HUES48 (cell line): ENCODE measurements at regions not wholly inside any gene's neighbourhood (a gene's known extent, or its start where the extent isn't known, plus 50 kb on each side); places are given as distances from the start of the nearest gene placed in this dataset.

Experiments used
- H3K27ac ChIP-seq: one replicate; pipeline ENCODE4 v1.7.0; 2013; ENCODE audit warnings: low read depth, low read length, inconsistent platforms
- H3K27me3 ChIP-seq: 2 replicates; pipeline ENCODE4 v1.6.1; 2013; ENCODE audit warnings: mild to moderate bottlenecking, low read length; ENCODE audit not compliant: control insufficient read depth, insufficient read depth
- H3K36me3 ChIP-seq: 2 replicates; pipeline ENCODE4 v1.6.1; 2013; ENCODE audit warnings: low read length; ENCODE audit not compliant: control insufficient read depth, insufficient read depth
- H3K4me1 ChIP-seq: 2 replicates; pipeline ENCODE4 v1.6.1; 2013; ENCODE audit warnings: mild to moderate bottlenecking, low read length; ENCODE audit not compliant: control insufficient read depth, insufficient read depth
- H3K4me3 ChIP-seq: 2 replicates; pipeline ENCODE4 v1.5.1; 2013; ENCODE audit warnings: mild to moderate bottlenecking, low read depth, low read length
- H3K9ac ChIP-seq: 2 replicates; pipeline ENCODE4 v1.6.1; 2013; ENCODE audit warnings: mild to moderate bottlenecking, low read depth, low read length, moderate library complexity
- H3K9me3 ChIP-seq: 2 replicates; pipeline ENCODE4 v1.6.1; 2013; ENCODE audit warnings: low read length; ENCODE audit not compliant: control insufficient read depth, insufficient read depth

DNA sequence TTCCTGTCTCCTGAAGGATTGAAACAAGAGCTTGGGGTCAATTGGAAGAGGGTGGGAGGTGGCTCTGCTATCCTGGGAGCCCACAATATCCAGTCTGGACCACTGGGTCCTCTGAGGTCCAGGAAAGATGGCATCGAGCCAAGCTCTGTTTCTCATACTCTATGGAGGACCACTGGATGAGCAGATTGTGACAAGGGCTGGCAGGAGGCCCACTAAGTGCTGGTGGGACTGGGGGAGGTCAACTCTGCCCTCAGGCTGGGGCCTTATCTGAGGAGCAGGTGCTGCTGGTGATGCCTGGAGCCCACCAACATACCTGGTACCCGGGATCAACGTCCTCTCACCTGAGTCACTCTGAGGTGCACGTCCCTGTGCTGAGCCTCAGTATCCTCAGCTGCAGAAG is 142.4 kb downstream of the NDUFA10 start:
- Histone ChIP-seq H3K27me3 (no peaks in the 10 kb centered on the region), H3K27ac (no peak overlapping the region), H3K4me1 (no peaks in the 10 kb centered on the region), H3K4me3 (no peak overlapping the region), H3K9ac (no peak overlapping the region), H3K9me3 (peaks cover 5% of the 10 kb centered on the region; the same call in 1 of the 2 replicates), H3K36me3 (no peaks in the 10 kb centered on the region)

GRCh38 chr2:239882331-239882732 is 142.8 kb downstream of the NDUFA10 start:
- Histone ChIP-seq H3K36me3 (no peaks in the 10 kb centered on the region), H3K4me3 (no peak overlapping the region), H3K4me1 (0 out of 2 replicates have a peak, but pooled peaks cover 4% of the 10 kb centered on the region), H3K27ac (no peak overlapping the region), H3K27me3 (no peaks in the 10 kb centered on the region), H3K9me3 (peaks cover 5% of the 10 kb centered on the region; the same call in 1 of the 2 replicates), H3K9ac (no peak overlapping the region)

GRCh38 chr2:239881561-239882320 is 143.4 kb downstream of the NDUFA10 start:
- Histone ChIP-seq H3K27me3 (no peaks in the 10 kb centered on the region), H3K4me1 (peaks cover 9% of the 10 kb centered on the region; the same call in 1 of the 2 replicates), H3K27ac (no peak overlapping the region), H3K9me3 (peaks cover 5% of the 10 kb centered on the region; the same call in 1 of the 2 replicates), H3K4me3 (no peak overlapping the region), H3K36me3 (no peaks in the 10 kb centered on the region), H3K9ac (no peak overlapping the region)

DNA sequence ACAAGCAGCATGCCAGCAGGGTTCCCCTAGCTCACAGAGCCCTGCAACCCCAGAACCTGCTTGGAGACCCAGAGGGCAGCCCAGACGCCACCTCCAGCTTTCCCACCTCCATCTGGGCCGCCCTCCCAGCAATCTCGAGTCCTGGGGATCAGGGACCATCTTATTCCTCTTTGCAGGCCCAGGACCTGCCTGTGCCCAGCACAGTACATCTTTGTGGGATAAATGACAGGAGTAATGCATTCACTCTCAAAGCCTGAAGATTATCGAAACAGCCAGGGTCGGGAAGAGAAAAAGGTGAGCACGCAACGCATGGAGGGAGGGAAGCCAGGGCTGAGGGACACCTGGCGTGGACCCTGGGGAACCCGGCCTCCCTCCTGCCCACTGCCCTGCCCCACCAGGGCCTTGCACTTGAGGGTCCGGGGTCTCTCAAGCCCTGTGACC is 144.1 kb downstream of the NDUFA10 start:
- Histone ChIP-seq H3K4me1 (peaks cover 9% of the 10 kb centered on the region; the same call in 1 of the 2 replicates), H3K27me3 (no peaks in the 10 kb centered on the region), H3K27ac (no peak overlapping the region), H3K36me3 (no peaks in the 10 kb centered on the region), H3K9me3 (peaks cover 5% of the 10 kb centered on the region; the same call in 1 of the 2 replicates), H3K4me3 (no peak overlapping the region), H3K9ac (no peak overlapping the region)

DNA sequence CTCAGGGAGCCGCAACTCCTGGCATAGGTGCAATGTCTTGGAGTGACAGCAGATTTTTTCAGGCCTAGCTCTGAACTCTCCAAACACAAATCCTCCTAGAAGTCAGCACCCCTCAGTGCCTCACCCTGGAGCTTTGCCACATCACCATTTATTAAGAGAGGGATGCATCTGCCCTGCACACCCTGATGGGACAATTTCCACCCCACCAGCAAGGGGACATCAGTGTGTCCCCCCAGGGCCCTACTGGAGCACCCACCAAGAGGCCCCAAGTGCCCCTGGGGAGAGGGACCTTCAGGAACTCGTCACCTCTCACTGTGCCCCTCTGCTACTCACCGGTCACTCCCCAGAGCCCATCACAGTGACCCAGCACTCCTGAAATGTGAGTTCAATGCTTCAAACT is 144.7 kb downstream of the NDUFA10 start:
- no peaks in the 10 kb centered on the region for H3K36me3 ChIP-seq
- no peak overlapping the region for H3K4me3 ChIP-seq
- H3K27ac ChIP-seq = no peak overlapping the region

GRCh38 chr2:239879423-239880084 is 145.6 kb downstream of the NDUFA10 start:
- H3K36me3 ChIP-seq = no peaks in the 10 kb centered on the region

More for the DNA sequence above, 144.7 kb downstream of the NDUFA10 start:
- H3K9ac ChIP-seq = no peak overlapping the region
- H3K9me3 ChIP-seq = peaks cover 4% of the 10 kb centered on the region; the same call in 1 of the 2 replicates
- H3K27me3 ChIP-seq = no peaks in the 10 kb centered on the region
- peaks cover 9% of the 10 kb centered on the region; the same call in 1 of the 2 replicates for H3K4me1 ChIP-seq

DNA sequence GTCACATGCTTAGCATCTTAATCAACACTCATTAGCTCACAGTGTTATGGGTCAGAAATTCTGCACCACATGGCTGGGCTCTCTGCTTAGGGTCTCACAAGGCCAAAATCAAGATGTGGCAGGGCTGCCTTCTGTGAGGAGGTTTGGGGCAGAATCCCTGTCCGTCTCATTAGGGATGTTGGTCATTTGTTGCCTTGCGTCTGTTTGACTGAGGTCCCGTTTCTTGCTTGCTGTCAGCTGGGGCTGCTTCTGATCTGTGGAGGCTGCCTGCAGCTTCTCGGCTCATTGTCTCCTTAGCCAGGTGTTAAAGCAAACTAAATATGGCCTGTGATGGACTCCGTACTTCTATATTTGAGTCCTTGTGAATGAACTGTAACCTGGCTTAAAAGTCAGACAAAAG is 146.5 kb downstream of the NDUFA10 start:
- Histone ChIP-seq H3K27me3 (no peaks in the 10 kb centered on the region), H3K36me3 (no peaks in the 10 kb centered on the region), H3K9me3 (no peaks in the 10 kb centered on the region), H3K9ac (no peak overlapping the region), H3K4me1 (peaks cover 9% of the 10 kb centered on the region; the same call in 1 of the 2 replicates), H3K27ac (no peak overlapping the region), H3K4me3 (no peak overlapping the region)

More at GRCh38 chr2:239879423-239880084, 145.6 kb downstream of the NDUFA10 start:
- H3K9me3 ChIP-seq = no peaks in the 10 kb centered on the region
- H3K9ac ChIP-seq = no peak overlapping the region
- no peak overlapping the region for H3K27ac ChIP-seq
- H3K27me3 ChIP-seq = no peaks in the 10 kb centered on the region
- no peak overlapping the region for H3K4me3 ChIP-seq
- peaks cover 9% of the 10 kb centered on the region; the same call in 1 of the 2 replicates for H3K4me1 ChIP-seq

DNA sequence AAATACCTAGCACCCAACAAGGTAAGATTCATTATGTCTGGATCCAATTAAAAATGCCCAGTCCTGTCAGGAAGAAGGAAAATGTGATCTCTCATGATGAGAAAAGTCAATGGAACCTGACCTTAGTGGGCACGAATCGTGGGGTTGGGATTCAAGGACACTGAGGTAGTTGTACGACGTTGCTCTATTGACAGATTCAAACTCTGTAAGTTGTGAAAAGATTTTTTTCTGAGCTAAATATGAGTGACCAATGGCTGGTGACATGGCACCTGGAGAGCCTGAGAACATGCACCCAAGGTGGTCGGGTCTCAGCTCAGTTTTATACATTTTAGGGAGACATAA is 148.2 kb downstream of the NDUFA10 start:
- no peaks in the 10 kb centered on the region for H3K36me3 ChIP-seq
- H3K27me3 ChIP-seq = no peaks in the 10 kb centered on the region
- no peaks in the 10 kb centered on the region for H3K9me3 ChIP-seq
- H3K9ac ChIP-seq = no peak overlapping the region
- no peak overlapping the region for H3K4me3 ChIP-seq
- no peak overlapping the region for H3K27ac ChIP-seq
- H3K4me1 ChIP-seq = peaks cover 9% of the 10 kb centered on the region; the same call in 1 of the 2 replicates

GRCh38 chr2:239876271-239876947 is 148.7 kb downstream of the NDUFA10 start:
- H3K9ac ChIP-seq = no peak overlapping the region
- H3K27ac ChIP-seq = no peak overlapping the region
- no peaks in the 10 kb centered on the region for H3K9me3 ChIP-seq
- no peak overlapping the region for H3K4me3 ChIP-seq
- peaks cover 9% of the 10 kb centered on the region; the same call in 1 of the 2 replicates for H3K4me1 ChIP-seq
- H3K36me3 ChIP-seq = no peaks in the 10 kb centered on the region
- no peaks in the 10 kb centered on the region for H3K27me3 ChIP-seq

DNA sequence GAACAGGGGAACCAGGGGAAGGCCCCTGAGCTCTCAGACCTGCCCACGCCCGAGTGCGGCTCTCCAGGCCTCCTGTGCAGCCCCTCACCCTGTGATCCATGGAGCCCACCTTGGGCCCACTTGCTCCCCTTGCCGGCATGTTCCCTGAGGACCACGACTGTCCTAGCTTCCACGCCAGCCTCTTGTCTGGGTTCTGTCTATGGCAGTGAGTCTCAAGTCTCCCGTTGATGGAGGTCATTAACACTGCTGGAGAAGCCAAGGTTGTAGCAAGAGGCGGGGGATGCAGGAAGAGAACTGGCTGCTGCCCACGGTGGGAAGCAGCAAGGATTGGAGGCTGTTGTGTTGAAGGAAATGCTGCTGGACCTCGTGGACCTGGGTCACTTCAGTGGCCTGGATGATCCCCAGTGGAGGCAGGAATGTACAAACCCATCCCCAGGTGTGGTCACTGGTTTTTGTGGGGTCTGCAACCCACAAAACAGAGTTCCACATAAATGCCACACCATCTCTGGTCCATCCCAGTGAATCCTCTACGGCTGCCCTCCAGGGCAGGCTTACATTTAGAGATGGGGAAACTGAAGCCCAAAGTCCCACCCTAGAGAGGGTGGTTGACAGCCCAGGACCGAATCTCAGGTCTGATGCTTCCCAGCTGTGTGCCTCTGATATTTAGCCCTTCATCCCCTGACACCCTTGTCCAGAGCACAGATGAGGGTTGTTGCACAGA is 150.3 kb downstream of the NDUFA10 start:
- Histone ChIP-seq H3K9ac (no peak overlapping the region), H3K9me3 (no peaks in the 10 kb centered on the region), H3K36me3 (no peaks in the 10 kb centered on the region), H3K4me1 (peaks cover 9% of the 10 kb centered on the region; the same call in 1 of the 2 replicates), H3K4me3 (no peak overlapping the region), H3K27me3 (no peaks in the 10 kb centered on the region), H3K27ac (no peak overlapping the region)
